OCI-LY7 (cell line): ENCODE measurements at regions not wholly inside any gene's neighbourhood (a gene's known extent, or its start where the extent isn't known, plus 50 kb on each side); places are given as distances from the start of the nearest gene placed in this dataset.

ENCODE experiments used
- EZH2phosphoT487 ChIP-seq: fragments of 200-600 bp; sonication (generic); IDR thresholded peaks from 2 replicates; pipeline ENCODE4 v1.6.1; 2018; ENCODE audit warnings: low read depth, borderline replicate concordance, mild to moderate bottlenecking, mixed run types, antibody characterized with exemption, low read length, moderate library complexity, mixed read lengths
- TF ChIP-seq, protein P1 (sequence below): fragments of 200-600 bp; sonication (generic); conservative IDR thresholded peaks from 2 replicates; pipeline ENCODE4 v1.5.1; 2014; ENCODE audit warnings: mild to moderate bottlenecking, antibody characterized with exemption, low read length, moderate library complexity, mixed read lengths

DNA sequence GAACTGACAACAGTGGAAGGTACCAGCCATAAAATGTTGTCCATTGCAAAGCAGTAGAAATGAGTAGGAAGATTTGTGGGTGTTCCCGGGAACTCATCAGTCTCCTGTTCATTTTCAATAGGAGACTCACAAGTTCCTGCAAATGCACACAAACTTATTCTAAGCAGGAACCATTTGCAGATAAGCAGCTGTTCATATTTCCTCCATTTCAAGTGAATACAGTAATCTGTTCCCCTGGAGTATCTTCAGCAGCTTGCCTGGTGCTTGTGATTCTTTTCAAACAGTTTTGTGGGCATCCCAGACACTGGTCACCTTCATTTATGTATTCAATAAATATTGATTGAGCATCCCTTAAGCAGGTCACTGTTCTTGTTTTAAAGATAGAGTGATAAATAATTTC lies 1315.5 kb upstream of the C9orf72 start:
- TF ChIP-seq, protein P1, sequence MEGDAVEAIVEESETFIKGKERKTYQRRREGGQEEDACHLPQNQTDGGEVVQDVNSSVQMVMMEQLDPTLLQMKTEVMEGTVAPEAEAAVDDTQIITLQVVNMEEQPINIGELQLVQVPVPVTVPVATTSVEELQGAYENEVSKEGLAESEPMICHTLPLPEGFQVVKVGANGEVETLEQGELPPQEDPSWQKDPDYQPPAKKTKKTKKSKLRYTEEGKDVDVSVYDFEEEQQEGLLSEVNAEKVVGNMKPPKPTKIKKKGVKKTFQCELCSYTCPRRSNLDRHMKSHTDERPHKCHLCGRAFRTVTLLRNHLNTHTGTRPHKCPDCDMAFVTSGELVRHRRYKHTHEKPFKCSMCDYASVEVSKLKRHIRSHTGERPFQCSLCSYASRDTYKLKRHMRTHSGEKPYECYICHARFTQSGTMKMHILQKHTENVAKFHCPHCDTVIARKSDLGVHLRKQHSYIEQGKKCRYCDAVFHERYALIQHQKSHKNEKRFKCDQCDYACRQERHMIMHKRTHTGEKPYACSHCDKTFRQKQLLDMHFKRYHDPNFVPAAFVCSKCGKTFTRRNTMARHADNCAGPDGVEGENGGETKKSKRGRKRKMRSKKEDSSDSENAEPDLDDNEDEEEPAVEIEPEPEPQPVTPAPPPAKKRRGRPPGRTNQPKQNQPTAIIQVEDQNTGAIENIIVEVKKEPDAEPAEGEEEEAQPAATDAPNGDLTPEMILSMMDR, result no peak
- TF ChIP-seq EZH2phosphoT487, result no peak
